Mesendoderm (in vitro differentiated cells): ENCODE measurements at regions not wholly inside any gene's neighbourhood (a gene's known extent, or its start where the extent isn't known, plus 50 kb on each side); places are given as distances from the start of the nearest gene placed in this dataset.
A peak's percentile ranks its signal among the peaks of the same experiment; 100 is the strongest.

Source experiments
- DNase-seq: peaks from one replicate; pipeline ENCODE4 v3.0.0; 2013
- H2AK5ac ChIP-seq: 2 replicates; pipeline ENCODE4 v1.6.1; 2013; ENCODE audit warnings: low read length, inconsistent platforms
- H2BK120ac ChIP-seq: 2 replicates; pipeline ENCODE4 v1.6.1; 2013; ENCODE audit warnings: low read depth, mild to moderate bottlenecking, low read length, moderate library complexity, mixed read lengths
- H2BK15ac ChIP-seq: replicated peaks from 2 replicates; pipeline ENCODE4 v1.6.1; 2013; ENCODE audit warnings: low read depth, mild to moderate bottlenecking, moderate library complexity
- H2BK5ac ChIP-seq: 2 replicates; pipeline ENCODE4 v1.6.1; 2013; ENCODE audit warnings: low read length, inconsistent platforms
- H3K18ac ChIP-seq: 2 replicates; pipeline ENCODE4 v1.6.1; 2013; ENCODE audit warnings: mild to moderate bottlenecking, low read length, mixed read lengths
- H3K23ac ChIP-seq: one replicate; pipeline ENCODE4 v1.6.1; 2013; ENCODE audit warnings: low read length
- H3K27ac ChIP-seq: 2 replicates; pipeline ENCODE4 v1.5.1; 2013; ENCODE audit warnings: low read depth, mild to moderate bottlenecking, inconsistent platforms, low read length, moderate library complexity
- H3K27me3 ChIP-seq: 2 replicates; pipeline ENCODE4 v1.6.1; 2013; ENCODE audit warnings: low read length, control low read depth, mild to moderate bottlenecking, inconsistent platforms; ENCODE audit not compliant: insufficient read depth, poor library complexity
- H3K36me3 ChIP-seq: 2 replicates; pipeline ENCODE4 v1.6.1; 2013; ENCODE audit warnings: low read length, inconsistent platforms; ENCODE audit not compliant: control insufficient read depth, insufficient read depth
- H3K4ac ChIP-seq: one replicate; pipeline ENCODE4 v1.6.1; 2013; ENCODE audit warnings: low read depth, mild to moderate bottlenecking, low read length, moderate library complexity
- H3K4me1 ChIP-seq: 2 replicates; pipeline ENCODE4 v1.6.1; 2013; ENCODE audit warnings: low read depth, low read length, inconsistent platforms; ENCODE audit not compliant: control insufficient read depth
- H3K4me2 ChIP-seq: 2 replicates; pipeline ENCODE4 v1.6.1; 2013; ENCODE audit warnings: low read length
- H3K4me3 ChIP-seq: 2 replicates; pipeline ENCODE4 v1.5.1; 2013; ENCODE audit warnings: mild to moderate bottlenecking, low read length
- H3K56ac ChIP-seq: one replicate; pipeline ENCODE4 v1.6.1; 2013; ENCODE audit warnings: low read length
- H3K79me1 ChIP-seq: 2 replicates; pipeline ENCODE4 v1.6.1; 2013; ENCODE audit warnings: low read length, inconsistent platforms
- H3K79me2 ChIP-seq: 2 replicates; pipeline ENCODE4 v1.6.1; 2013; ENCODE audit warnings: mild to moderate bottlenecking, low read length; ENCODE audit not compliant: control insufficient read depth, insufficient read depth
- H3K9ac ChIP-seq: 2 replicates; pipeline ENCODE4 v1.6.1; 2013; ENCODE audit warnings: low read length, inconsistent platforms
- H4K5ac ChIP-seq: one replicate; pipeline ENCODE4 v1.6.1; 2013; ENCODE audit warnings: low read length
- H4K8ac ChIP-seq: one replicate; pipeline ENCODE4 v1.6.1; 2013; ENCODE audit warnings: low read depth, mild to moderate bottlenecking, control low read depth, low read length, moderate library complexity
- WGBS: extraction: QIAGEN DNeasy Blood & Tissue Kit; methylation state at CpG from one replicate; pipeline ENCODE4 v1.1.7; 2013; ENCODE audit warnings: low lambda C conversion rate, missing lambda C conversion rate; ENCODE audit not compliant: insufficient coverage; ENCODE audit errors: extremely low coverage; 5-methylcytosine and 5-hydroxymethylcytosine counted together

GRCh38 chr15:39299486-39300267, 281.2 kb upstream of the THBS1 start:
- Histone ChIP-seq H3K4me2 (no peak overlapping the region), H2AK5ac (no peak overlapping the region), H2BK15ac (no peak overlapping the region), H2BK5ac (no peak overlapping the region), H3K4me1 (no peaks in the 10 kb centered on the region), H3K4me3 (no peak overlapping the region), H4K8ac (no peak overlapping the region), H3K9ac (no peak overlapping the region), H2BK120ac (no peak overlapping the region), H3K79me1 (no peaks in the 10 kb centered on the region), H3K18ac (peak overlapping the region; percentile 68), H3K27me3 (no peaks in the 10 kb centered on the region), H3K23ac (no peak overlapping the region), H3K36me3 (no peaks in the 10 kb centered on the region), H3K56ac (no peak overlapping the region), H3K79me2 (no peaks in the 10 kb centered on the region), H4K5ac (no peak overlapping the region), H3K4ac (no peak overlapping the region), H3K27ac (no peak overlapping the region)
- no peak for DNase-seq
- WGBS = no CpG with 5 or more reads among the region's 1 CpG

GRCh38 chr15:39300451-39301153, 280.3 kb upstream of the THBS1 start:
- Histone ChIP-seq H3K4ac (no peak overlapping the region), H2BK15ac (no peak overlapping the region), H3K4me1 (no peaks in the 10 kb centered on the region), H3K4me3 (no peak overlapping the region), H3K79me2 (no peaks in the 10 kb centered on the region), H3K36me3 (no peaks in the 10 kb centered on the region), H3K27me3 (no peaks in the 10 kb centered on the region), H2AK5ac (no peak overlapping the region), H3K27ac (no peak overlapping the region), H3K4me2 (no peak overlapping the region), H4K5ac (no peak overlapping the region), H4K8ac (no peak overlapping the region), H3K18ac (no peak overlapping the region), H2BK5ac (no peak overlapping the region), H2BK120ac (no peak overlapping the region), H3K79me1 (no peaks in the 10 kb centered on the region), H3K9ac (no peak overlapping the region), H3K23ac (no peak overlapping the region), H3K56ac (no peak overlapping the region)
- WGBS = 100% methylated on average over 1 of the region's 3 CpGs
- DNase-seq = peak; percentile 81

GRCh38 chr15:39301589-39301999, 279.3 kb upstream of the THBS1 start:
- no peaks in the 10 kb centered on the region for H3K27me3 ChIP-seq
- H3K79me2 ChIP-seq = no peaks in the 10 kb centered on the region
- H3K9ac ChIP-seq = no peak overlapping the region
- H2AK5ac ChIP-seq = no peak overlapping the region
- H2BK15ac ChIP-seq = no peak overlapping the region
- no peak overlapping the region for H3K27ac ChIP-seq
- no peak overlapping the region for H3K56ac ChIP-seq
- H3K4me1 ChIP-seq = no peaks in the 10 kb centered on the region
- H2BK5ac ChIP-seq = no peak overlapping the region
- H3K23ac ChIP-seq = no peak overlapping the region
- no peak overlapping the region for H3K4me3 ChIP-seq
- H4K5ac ChIP-seq = no peak overlapping the region
- no peaks in the 10 kb centered on the region for H3K36me3 ChIP-seq
- no peaks in the 10 kb centered on the region for H3K79me1 ChIP-seq
- DNase-seq = no peak
- no peak overlapping the region for H4K8ac ChIP-seq
- no peak overlapping the region for H2BK120ac ChIP-seq
- H3K4ac ChIP-seq = no peak overlapping the region
- peak overlapping the region; percentile 31 for H3K18ac ChIP-seq
- no peak overlapping the region for H3K4me2 ChIP-seq
- whole genome bisulfite sequencing = no CpG with 5 or more reads among the region's 2 CpGs

GRCh38 chr15:39302936-39303335, 277.9 kb upstream of the THBS1 start:
- no peak overlapping the region for H4K5ac ChIP-seq
- H3K79me1 ChIP-seq = no peaks in the 10 kb centered on the region
- H4K8ac ChIP-seq = no peak overlapping the region
- no peak overlapping the region for H3K9ac ChIP-seq
- H2BK120ac ChIP-seq = no peak overlapping the region
- H3K4me2 ChIP-seq = no peak overlapping the region
- no peaks in the 10 kb centered on the region for H3K36me3 ChIP-seq
- no peak overlapping the region for H3K23ac ChIP-seq
- no peaks in the 10 kb centered on the region for H3K27me3 ChIP-seq
- no peak overlapping the region for H2AK5ac ChIP-seq
- H3K4ac ChIP-seq = no peak overlapping the region
- no peak overlapping the region for H3K18ac ChIP-seq
- H3K27ac ChIP-seq = no peak overlapping the region
- no peak overlapping the region for H2BK15ac ChIP-seq
- H3K4me3 ChIP-seq = no peak overlapping the region
- no peaks in the 10 kb centered on the region for H3K79me2 ChIP-seq
- no peaks in the 10 kb centered on the region for H3K4me1 ChIP-seq
- no peak overlapping the region for H3K56ac ChIP-seq
- no peak for DNase-seq
- H2BK5ac ChIP-seq = no peak overlapping the region
- no CpG with 5 or more reads among the region's 2 CpGs for WGBS

- H4K8ac ChIP-seq = no peak overlapping the region
- no peaks in the 10 kb centered on the region for H3K79me1 ChIP-seq
- no peak overlapping the region for H3K27ac ChIP-seq
- H2AK5ac ChIP-seq = no peak overlapping the region
- no peak overlapping the region for H4K5ac ChIP-seq
- H3K4ac ChIP-seq = no peak overlapping the region
- H3K4me1 ChIP-seq = no peaks in the 10 kb centered on the region
- no peak overlapping the region for H2BK120ac ChIP-seq
- H3K18ac ChIP-seq = no peak overlapping the region
- H3K79me2 ChIP-seq = no peaks in the 10 kb centered on the region
- H3K36me3 ChIP-seq = no peaks in the 10 kb centered on the region
- no peak overlapping the region for H3K4me2 ChIP-seq
- no peak overlapping the region for H3K23ac ChIP-seq
- H3K4me3 ChIP-seq = no peak overlapping the region
- H3K27me3 ChIP-seq = no peaks in the 10 kb centered on the region
- H3K9ac ChIP-seq = no peak overlapping the region
- WGBS = no CpG with 5 or more reads among the region's 7 CpGs
- no peak for DNase-seq
- no peak overlapping the region for H2BK5ac ChIP-seq
- no peak overlapping the region for H3K56ac ChIP-seq
- H2BK15ac ChIP-seq = no peak overlapping the region
Measured at GRCh38 chr15:39304201-39304841, 276.6 kb upstream of the THBS1 start.
